ENCODE measurements at regions not wholly inside any gene's neighbourhood (a gene's known extent, or its start where the extent isn't known, plus 50 kb on each side); places are given as distances from the start of the nearest gene placed in this dataset.

- no peak overlapping the region for H3K4me3 ChIP-seq (ENCODE audit: low read depth, low read length)
- no peak for TF ChIP-seq CTCF (IDR thresholded peaks at IDR 0.05; ENCODE audit: low read depth, low read length)
Observed at GRCh38 chr10:47104151-47104605, 192.9 kb downstream of the PTPN20 start.

- no peak overlapping the region for H3K4me3 ChIP-seq (ENCODE audit: low read depth, low read length)
- no peak for TF ChIP-seq CTCF (IDR thresholded peaks at IDR 0.05; ENCODE audit: low read depth, low read length)
Observed at GRCh38 chr10:47104786-47105385, 193.7 kb downstream of the PTPN20 start.

GRCh38 chr10:47107007-47107747, 192.8 kb upstream of the GDF10 start:
- no peak for TF ChIP-seq CTCF (IDR thresholded peaks at IDR 0.05; ENCODE audit: low read depth, low read length)
- no peak overlapping the region for H3K4me3 ChIP-seq (ENCODE audit: low read depth, low read length)

GRCh38 chr10:47109906-47110305, 190.1 kb upstream of the GDF10 start:
- H3K4me3 ChIP-seq (ENCODE audit: low read depth, low read length) = no peak overlapping the region

GRCh38 chr10:47111329-47111862, 188.6 kb upstream of the GDF10 start:
- no peak overlapping the region for H3K4me3 ChIP-seq (ENCODE audit: low read depth, low read length)
- no peak for TF ChIP-seq CTCF (IDR thresholded peaks at IDR 0.05; ENCODE audit: low read depth, low read length)

More at GRCh38 chr10:47109906-47110305, 190.1 kb upstream of the GDF10 start:
- TF ChIP-seq CTCF (IDR thresholded peaks at IDR 0.05; ENCODE audit: low read depth, low read length) = no peak

GRCh38 chr10:47112612-47113011, 187.4 kb upstream of the GDF10 start:
- H3K4me3 ChIP-seq (ENCODE audit: low read depth, low read length) = no peak overlapping the region
- TF ChIP-seq CTCF (IDR thresholded peaks at IDR 0.05; ENCODE audit: low read depth, low read length) = no peak

GRCh38 chr10:47113907-47114500, 186.0 kb upstream of the GDF10 start:
- H3K4me3 ChIP-seq (ENCODE audit: low read depth, low read length) = no peak overlapping the region
- TF ChIP-seq CTCF (IDR thresholded peaks at IDR 0.05; ENCODE audit: low read depth, low read length) = no peak

All from WI38 (cell line).